ENCODE measurements at regions not wholly inside any gene's neighbourhood (a gene's known extent, or its start where the extent isn't known, plus 50 kb on each side); places are given as distances from the start of the nearest gene placed in this dataset.
"Not testable (repeated sequence)": the region's sequence is repeated elsewhere in the genome, so short reads cannot be mapped to it uniquely, and the experiment has no call there.

DNA sequence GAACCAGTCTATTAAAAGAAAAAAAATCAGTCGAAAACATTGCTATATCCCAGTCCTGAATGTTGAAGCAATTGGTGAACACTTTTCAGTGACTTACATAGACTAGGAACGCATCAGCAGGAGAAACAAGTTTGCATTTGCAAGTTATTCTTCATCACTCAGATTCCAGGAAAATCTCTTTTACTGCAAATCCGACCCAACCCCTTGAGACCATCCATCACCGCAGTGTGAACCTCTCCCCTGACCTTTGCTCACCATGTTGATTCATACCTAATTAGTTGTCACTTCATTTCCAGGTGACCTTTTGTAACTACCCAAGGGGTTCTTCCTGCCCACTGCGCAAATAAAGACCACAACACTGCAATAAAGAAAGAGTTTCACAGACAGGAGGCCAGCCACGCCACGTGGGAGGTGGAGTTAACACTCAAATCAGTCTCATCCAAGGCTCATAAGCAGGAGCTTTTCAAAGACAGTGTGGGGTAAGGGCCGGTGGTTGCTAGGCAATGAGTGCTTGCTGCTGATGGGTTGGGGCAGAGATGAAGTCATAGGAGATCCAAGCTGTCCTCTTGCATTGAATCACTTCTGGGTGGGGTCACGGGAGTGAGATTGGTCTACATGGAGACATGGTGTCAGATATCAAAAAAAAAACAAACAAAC is 241.3 kb upstream of the TMEM132C start:
- DNase-seq (ENCODE audit: low read depth) = no peak

- DNase-seq (ENCODE audit: low read depth) = no peak
These were observed 240.0 kb upstream of the TMEM132C start for GRCh38 chr12:128026696-128027574.

DNA sequence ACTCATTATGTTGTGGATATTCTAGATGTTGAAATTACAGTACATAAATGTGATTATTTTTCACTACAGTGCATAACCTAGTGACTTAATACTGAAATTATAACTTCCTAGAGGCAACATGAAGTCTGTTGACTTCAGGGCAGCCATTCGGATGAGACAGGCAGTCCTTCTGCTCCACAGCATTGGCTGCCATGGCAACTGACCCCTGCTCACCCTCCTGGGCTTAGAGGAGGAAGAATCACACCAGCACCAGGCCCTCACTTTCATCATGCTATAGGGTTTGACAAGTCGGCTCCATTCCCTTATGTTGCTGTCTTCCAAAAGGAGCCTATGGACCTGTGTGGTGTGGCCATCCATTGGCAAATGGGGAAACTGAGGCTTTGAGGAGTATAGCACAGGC is 233.5 kb upstream of the TMEM132C start:
- no peak for DNase-seq (ENCODE audit: low read depth)

GRCh38 chr12:128040971-128041370 is 226.0 kb upstream of the TMEM132C start:
- DNase-seq (ENCODE audit: low read depth) = no peak

DNA sequence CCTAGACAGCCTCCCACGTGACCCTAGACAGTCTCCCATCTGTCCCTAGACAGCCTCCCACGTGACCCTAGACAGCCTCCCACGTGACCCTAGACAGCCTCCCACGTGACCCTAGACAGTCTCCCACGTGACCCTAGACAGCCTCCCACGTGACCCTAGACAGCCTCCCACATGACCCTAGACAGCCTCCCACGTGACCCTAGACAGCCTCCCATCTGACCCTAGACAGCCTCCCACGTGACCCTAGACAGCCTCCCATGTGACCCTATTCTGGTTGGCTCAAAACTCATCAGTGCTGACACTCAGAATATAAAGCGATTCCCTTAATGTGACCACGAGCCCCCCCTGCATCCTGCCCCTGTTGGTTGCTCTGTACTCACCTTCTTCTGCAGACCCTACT is 224.7 kb upstream of the TMEM132C start:
- DNase-seq (ENCODE audit: low read depth) = not testable (repeated sequence)

DNA sequence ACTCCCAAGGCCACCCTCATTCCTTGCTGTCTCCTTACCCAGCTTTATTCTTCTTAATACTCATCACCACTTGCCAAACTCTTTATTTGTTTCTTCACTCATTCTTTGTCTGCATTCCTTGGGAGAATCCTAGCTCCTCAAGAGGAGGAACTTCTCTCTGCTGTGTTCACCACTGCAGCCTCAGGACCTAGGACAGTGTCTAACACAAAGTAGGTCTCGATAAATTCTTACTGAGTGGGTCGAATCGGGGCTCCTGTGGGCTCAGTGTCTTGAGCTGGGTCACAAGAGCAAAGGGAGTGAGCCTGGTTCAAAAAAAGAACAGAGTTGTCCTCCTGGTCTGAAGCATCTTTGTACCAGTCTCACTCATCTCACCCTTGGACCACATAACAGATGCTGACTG is 224.1 kb upstream of the TMEM132C start:
- no peak for DNase-seq (ENCODE audit: low read depth)

- DNase-seq (ENCODE audit: low read depth) = no peak
These were observed 223.7 kb upstream of the TMEM132C start for GRCh38 chr12:128043317-128043716.

DNA sequence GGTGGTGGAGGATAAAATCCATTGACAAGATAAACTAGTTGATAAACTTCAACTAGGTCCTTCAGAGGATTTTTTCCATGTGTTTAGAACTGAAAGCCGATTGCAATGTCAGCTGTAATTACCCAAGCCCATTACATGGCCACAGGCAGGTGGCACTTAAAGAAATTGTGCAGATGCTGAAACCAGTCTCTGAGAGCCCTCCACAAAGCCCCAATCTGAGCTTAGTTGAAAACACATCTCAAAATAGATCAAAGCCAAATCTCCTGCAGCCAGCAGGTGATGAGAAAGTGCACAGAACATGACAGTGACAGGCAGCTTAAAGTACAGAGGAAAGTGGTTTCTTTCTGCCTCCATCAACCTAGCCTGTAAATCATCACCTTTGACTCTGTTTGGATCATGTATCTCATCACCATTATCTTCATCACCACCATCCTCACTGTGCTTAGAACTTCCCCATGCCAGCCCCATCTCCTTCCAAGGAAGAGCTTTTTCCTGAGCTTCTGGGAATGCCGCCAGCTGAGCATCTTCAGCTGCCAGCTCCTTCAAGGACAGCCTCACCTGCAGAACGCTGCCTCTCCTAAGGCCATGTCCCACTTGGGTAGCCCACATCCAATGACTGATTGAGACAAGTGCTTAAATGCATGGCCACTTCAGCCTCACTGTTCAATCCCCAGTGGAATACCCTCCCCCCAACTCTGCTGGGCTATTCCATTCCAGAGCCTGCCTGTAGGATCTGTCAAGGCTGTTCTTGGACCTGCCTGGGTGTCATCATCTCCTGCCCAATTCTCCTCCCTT is 219.5 kb upstream of the TMEM132C start:
- DNase-seq (ENCODE audit: low read depth) = no peak

DNA sequence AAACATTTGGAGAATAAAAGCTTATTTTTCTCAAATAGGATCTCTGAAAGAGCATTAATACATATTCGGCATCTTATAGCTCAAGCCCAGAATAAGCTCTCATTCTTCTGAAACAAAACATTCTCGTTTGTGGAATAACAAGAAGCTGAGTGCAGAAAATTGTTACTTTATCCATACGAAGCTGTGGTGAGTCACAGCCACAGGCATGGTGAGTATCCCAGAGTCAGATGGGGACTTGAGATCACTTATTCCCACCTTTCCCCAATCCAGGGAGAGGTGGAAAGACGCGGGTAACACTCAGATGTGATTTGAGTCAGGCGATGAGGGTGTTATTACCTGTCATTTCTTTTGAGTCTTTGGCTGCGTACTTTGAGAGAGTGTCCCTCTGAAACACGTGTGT is 214.6 kb upstream of the TMEM132C start:
- no peak for DNase-seq (ENCODE audit: low read depth)

GRCh38 chr12:128052777-128053176 is 214.2 kb upstream of the TMEM132C start:
- no peak for DNase-seq (ENCODE audit: low read depth)

DNA sequence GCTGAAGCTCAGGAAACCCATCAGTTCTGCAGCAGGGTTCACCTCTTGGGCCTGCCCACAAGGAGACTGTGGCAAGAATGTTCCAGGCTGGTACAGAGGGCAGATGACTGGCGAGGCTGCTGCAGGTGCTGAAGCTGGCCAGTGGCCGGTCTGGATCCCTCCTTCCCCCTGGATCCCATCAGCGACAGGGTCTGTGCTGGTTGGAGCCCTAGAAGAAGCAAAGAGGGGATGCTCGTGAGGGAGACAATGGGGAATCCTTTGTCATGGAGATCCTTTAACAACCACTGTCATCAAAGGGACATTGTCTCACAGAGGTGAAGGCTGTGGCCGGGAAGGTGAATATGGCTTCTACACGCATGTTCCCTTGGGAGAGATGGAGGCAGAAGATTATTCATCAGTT is 211.4 kb upstream of the TMEM132C start:
- no peak for DNase-seq (ENCODE audit: low read depth)

DNA sequence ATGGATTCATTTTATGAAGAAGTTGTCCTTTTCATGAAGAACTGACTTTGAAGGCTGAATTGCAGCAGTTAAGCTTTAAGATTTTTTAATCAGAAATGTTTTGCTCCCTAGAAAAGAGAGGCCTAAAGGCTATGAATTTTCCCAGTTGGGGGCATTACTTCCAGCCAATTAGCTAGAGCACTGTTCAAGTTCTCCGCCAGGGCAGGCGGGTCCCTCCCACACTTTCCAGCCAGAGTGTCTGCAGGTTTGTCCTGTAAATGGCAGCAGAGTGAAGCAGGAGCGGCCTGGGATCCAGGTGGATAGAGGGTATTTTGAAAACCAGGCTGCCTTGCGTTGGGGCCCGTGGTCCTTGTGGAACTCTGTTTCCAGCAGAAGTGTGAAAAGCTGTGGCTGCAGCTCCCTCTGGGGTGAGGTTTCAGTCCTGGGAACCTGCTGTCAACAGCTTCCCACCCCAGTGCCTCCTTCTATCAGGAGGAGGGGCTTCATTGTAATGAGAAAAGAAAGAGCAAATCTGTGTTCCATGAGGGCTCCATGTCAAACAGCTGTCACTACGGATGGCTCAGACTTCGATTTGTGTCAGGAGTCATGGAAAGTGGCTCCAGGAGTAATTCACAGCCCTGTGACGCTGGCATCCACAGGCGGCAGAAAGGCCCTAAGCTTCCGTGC is 210.7 kb upstream of the TMEM132C start:
- no peak for DNase-seq (ENCODE audit: low read depth)

- no peak for DNase-seq (ENCODE audit: low read depth)
These were observed 209.4 kb upstream of the TMEM132C start for GRCh38 chr12:128057586-128057985.

GRCh38 chr12:128059621-128060370 is 207.2 kb upstream of the TMEM132C start:
- DNase-seq (ENCODE audit: low read depth) = no peak

GRCh38 chr12:128068211-128068610 is 198.8 kb upstream of the TMEM132C start:
- DNase-seq (ENCODE audit: low read depth) = no peak

DNA sequence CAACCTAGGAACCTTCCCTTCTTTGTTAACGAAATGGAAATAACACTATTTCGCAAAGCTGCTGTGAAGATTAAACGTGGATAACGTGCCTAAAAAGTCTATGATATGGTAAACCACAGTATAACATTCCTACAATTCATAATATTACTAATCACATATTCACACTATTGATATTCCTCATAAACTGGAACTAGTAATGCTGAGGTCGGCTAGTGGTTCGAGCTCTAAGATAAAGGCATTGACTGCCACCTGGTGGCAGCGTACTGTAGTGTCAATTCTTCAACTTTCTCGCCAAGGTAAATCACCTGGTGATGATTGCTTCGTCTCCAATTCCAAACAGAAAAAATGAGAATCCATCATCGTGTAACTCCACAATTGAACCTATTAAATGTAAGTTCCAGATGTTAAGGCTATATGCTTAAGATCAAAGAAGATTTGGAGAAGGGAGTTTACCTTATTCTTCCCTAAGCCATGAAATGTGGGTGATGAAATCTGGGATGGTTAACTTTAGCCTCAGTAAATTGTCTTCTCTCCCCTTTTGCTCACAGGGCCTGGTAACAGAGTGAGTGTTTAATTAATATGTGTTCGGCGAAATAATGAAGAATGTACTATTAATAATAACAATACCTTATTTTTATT is 197.5 kb upstream of the TMEM132C start:
- peak; percentile 31 for DNase-seq (ENCODE audit: low read depth)

DNA sequence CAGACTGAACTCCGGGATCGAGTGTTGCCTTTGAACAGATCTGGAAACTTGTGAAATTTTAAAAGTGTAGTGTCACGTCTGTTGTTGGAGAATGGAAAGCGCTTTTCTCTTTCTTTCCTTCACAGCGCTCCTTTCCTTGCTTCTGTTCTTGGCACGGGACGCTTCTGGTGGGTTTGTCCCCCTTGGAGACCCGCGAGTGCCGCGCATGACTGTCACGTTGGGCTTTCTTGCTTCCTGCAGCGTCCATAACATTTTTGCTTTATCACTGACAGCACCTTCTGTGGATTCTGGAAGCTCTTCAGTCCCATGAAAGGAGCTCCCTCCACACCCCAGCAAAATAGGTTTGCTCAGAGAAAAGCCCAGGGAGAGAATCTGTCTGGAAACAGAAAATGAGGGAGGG is 193.0 kb upstream of the TMEM132C start:
- DNase-seq (ENCODE audit: low read depth) = no peak

DNA sequence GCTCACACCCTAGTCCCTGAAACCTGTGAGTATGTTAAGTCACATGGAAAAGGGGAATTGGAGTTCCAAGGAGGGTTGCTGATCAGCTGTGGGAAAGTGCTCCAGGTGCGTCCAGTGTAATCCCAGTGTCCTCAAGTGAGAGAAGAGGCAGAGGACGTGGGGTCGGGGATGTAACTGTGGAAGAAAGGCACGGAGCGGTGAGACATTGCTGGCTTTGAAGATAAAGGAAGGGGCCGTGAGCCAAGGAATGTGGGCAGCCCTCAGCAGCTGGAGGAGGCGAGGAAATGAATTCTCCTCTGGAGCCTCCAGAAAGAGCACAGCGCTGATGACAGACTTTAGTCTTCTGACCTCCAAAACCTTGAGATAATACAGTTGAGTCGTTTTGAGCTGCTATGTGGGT is 191.6 kb upstream of the TMEM132C start:
- DNase-seq (ENCODE audit: low read depth) = no peak

- DNase-seq (ENCODE audit: low read depth) = peak; percentile 59
These were observed 190.8 kb upstream of the TMEM132C start for GRCh38 chr12:128076188-128076587.

DNA sequence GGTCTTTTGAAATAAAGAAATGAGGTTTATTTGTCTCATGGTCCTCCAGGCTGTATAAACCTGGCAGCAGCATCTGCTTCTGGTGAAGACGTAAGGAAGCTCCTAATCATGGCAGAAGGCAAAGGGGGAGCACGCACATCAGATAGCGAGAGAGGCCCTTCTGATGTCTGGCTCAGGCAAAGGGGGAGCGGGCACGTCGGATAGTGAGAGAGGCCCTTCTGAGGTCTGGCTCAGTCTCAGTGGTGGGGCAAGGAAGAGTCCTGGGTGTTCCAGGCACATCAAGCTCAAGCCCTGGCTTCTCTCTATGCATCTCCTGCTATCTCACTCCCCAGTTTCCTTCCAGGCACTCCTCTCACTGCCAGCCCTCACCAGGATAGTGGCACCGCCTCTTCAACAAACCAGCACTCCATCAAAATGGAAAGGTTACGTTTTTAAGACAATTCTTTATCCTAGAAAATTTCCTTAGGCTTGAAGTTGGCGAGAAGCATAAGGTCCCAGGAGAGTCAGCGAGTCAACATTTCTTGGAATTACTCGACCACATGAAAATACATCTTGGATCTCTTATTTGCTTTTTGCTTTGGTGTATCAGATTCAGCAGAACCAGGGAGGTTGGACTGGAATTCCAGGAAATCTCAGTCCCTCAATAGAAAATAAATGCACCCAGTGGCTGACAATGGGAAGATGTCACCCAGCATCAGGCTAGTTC is 189.6 kb upstream of the TMEM132C start:
- DNase-seq (ENCODE audit: low read depth) = no peak

All from GM04504 (cell line).